Activated effector memory CD4-positive, alpha-beta T cell treated with anti-CD3 and anti-CD28 coated beads, Interleukin-2, amount 50 U/mL, for 16 hours (primary cell): ENCODE measurements at regions not wholly inside any gene's neighbourhood (a gene's known extent, or its start where the extent isn't known, plus 50 kb on each side); places are given as distances from the start of the nearest gene placed in this dataset.
"Not testable (repeated sequence)": the region's sequence is repeated elsewhere in the genome, so short reads cannot be mapped to it uniquely, and the experiment has no call there.

Source experiments
- DNase-seq: peaks from one replicate; pipeline ENCODE4 v3.0.0-alpha.2; 2020

GRCh38 chr7:106713452-106713851 is 52.5 kb upstream of the CCDC71L start:
- not testable (repeated sequence) for DNase-seq

- not testable (repeated sequence) for DNase-seq
Observed at GRCh38 chr7:106714590-106715442, 53.9 kb upstream of the CCDC71L start.

GRCh38 chr7:106715730-106716129 is 54.8 kb upstream of the CCDC71L start:
- no peak for DNase-seq

GRCh38 chr7:106717254-106717954 is 56.4 kb upstream of the CCDC71L start:
- no peak for DNase-seq

- peak; percentile 89 for DNase-seq
Observed at GRCh38 chr7:106717955-106718871, 57.3 kb upstream of the CCDC71L start.

GRCh38 chr7:106720641-106721040 is 59.7 kb upstream of the CCDC71L start:
- no peak for DNase-seq

- no peak for DNase-seq
Observed at GRCh38 chr7:106721816-106722785, 61.1 kb upstream of the CCDC71L start.

- DNase-seq = no peak
Observed at GRCh38 chr7:106723398-106723797, 62.4 kb upstream of the CCDC71L start.

GRCh38 chr7:106729720-106730385 is 68.9 kb upstream of the CCDC71L start:
- no peak for DNase-seq

- DNase-seq = no peak
Observed at GRCh38 chr7:106731187-106731586, 70.2 kb upstream of the CCDC71L start.

- DNase-seq = no peak
Observed at GRCh38 chr7:106731646-106732444, 70.9 kb upstream of the CCDC71L start.

- DNase-seq = no peak
Observed at GRCh38 chr7:106735637-106736036, 74.7 kb upstream of the CCDC71L start.

GRCh38 chr7:106736123-106736507 is 75.2 kb upstream of the CCDC71L start:
- DNase-seq = no peak

GRCh38 chr7:106736508-106737201 is 75.7 kb upstream of the CCDC71L start:
- DNase-seq = peak; percentile 66

- no peak for DNase-seq
Observed at GRCh38 chr7:106737202-106737562, 76.2 kb upstream of the CCDC71L start.

GRCh38 chr7:106740806-106741205 is 79.8 kb upstream of the CCDC71L start:
- DNase-seq = no peak

GRCh38 chr7:106744563-106745091 is 83.7 kb upstream of the CCDC71L start:
- no peak for DNase-seq

- not testable (repeated sequence) for DNase-seq
Observed at GRCh38 chr7:106747301-106747700, 86.3 kb upstream of the CCDC71L start.

GRCh38 chr7:106747804-106748203 is 86.8 kb upstream of the CCDC71L start:
- DNase-seq = no peak

- no peak for DNase-seq
Observed at GRCh38 chr7:106749165-106749564, 88.2 kb upstream of the CCDC71L start.
